Smooth muscle cell of the brain vasculature (primary cell): ENCODE measurements at regions not wholly inside any gene's neighbourhood (a gene's known extent, or its start where the extent isn't known, plus 50 kb on each side); places are given as distances from the start of the nearest gene placed in this dataset.

Experiments
- DNase-seq: peaks from one replicate; pipeline ENCODE4 v3.0.0-alpha.2; 2012; ENCODE audit warnings: low read depth, low spot score

- DNase-seq, result no peak
These were observed 451.7 kb upstream of the ZMIZ1 start for GRCh38 chr10:78617115-78617514.

- DNase-seq, result no peak
These were observed 451.1 kb upstream of the ZMIZ1 start for GRCh38 chr10:78617631-78618030.

GRCh38 chr10:78618050-78618449, 450.7 kb upstream of the ZMIZ1 start:
- no peak for DNase-seq

GRCh38 chr10:78619115-78619851, 449.5 kb upstream of the ZMIZ1 start:
- no peak for DNase-seq

- DNase-seq, result no peak
These were observed 448.9 kb upstream of the ZMIZ1 start for GRCh38 chr10:78619896-78620295.

GRCh38 chr10:78620985-78621799, 447.6 kb upstream of the ZMIZ1 start:
- DNase-seq, result no peak

GRCh38 chr10:78623578-78624215, 445.1 kb upstream of the ZMIZ1 start:
- DNase-seq, result no peak

GRCh38 chr10:78624791-78625190, 444.0 kb upstream of the ZMIZ1 start:
- no peak for DNase-seq

- no peak for DNase-seq
These were observed 442.3 kb upstream of the ZMIZ1 start for GRCh38 chr10:78626471-78626870.

GRCh38 chr10:78627254-78627795, 441.4 kb upstream of the ZMIZ1 start:
- no peak for DNase-seq

- no peak for DNase-seq
These were observed 439.8 kb upstream of the ZMIZ1 start for GRCh38 chr10:78628976-78629375.

GRCh38 chr10:78629773-78630172, 439.0 kb upstream of the ZMIZ1 start:
- no peak for DNase-seq

GRCh38 chr10:78630944-78631838, 437.6 kb upstream of the ZMIZ1 start:
- no peak for DNase-seq

- DNase-seq, result no peak
These were observed 434.4 kb upstream of the ZMIZ1 start for GRCh38 chr10:78634389-78634815.

GRCh38 chr10:78634835-78635234, 433.9 kb upstream of the ZMIZ1 start:
- no peak for DNase-seq

GRCh38 chr10:78639629-78640028, 429.1 kb upstream of the ZMIZ1 start:
- no peak for DNase-seq

GRCh38 chr10:78640796-78641636, 427.8 kb upstream of the ZMIZ1 start:
- DNase-seq, result no peak

- no peak for DNase-seq
These were observed 427.1 kb upstream of the ZMIZ1 start for GRCh38 chr10:78641693-78642092.

- no peak for DNase-seq
These were observed 426.4 kb upstream of the ZMIZ1 start for GRCh38 chr10:78642269-78642816.

- DNase-seq, result no peak
These were observed 425.3 kb upstream of the ZMIZ1 start for GRCh38 chr10:78643513-78643912.
